CD4-positive, alpha-beta T cell treated with Interferon alpha-2 for 1 hour (primary cell): ENCODE measurements at regions not wholly inside any gene's neighbourhood (a gene's known extent, or its start where the extent isn't known, plus 50 kb on each side); places are given as distances from the start of the nearest gene placed in this dataset.
"Not testable (repeated sequence)": the region's sequence is repeated elsewhere in the genome, so short reads cannot be mapped to it uniquely, and the experiment has no call there.

ENCODE experiments used
- DNase-seq, 2 donors: peaks; one replicate each; pipeline ENCODE4 v3.0.0-alpha.2; 2020 to 2022

- DNase-seq: no peak
Measured at GRCh38 chr6:69466979-69467570, 329.7 kb downstream of the LMBRD1 start.

- DNase-seq: no peak
Measured at GRCh38 chr6:69465866-69466265, 330.9 kb downstream of the LMBRD1 start.

- no peak for DNase-seq
Measured at GRCh38 chr6:69456086-69456485, 340.7 kb downstream of the LMBRD1 start.

GRCh38 chr6:69454619-69455018, 342.2 kb downstream of the LMBRD1 start:
- DNase-seq: not testable (repeated sequence)

- DNase-seq: not testable (repeated sequence)
Measured at GRCh38 chr6:69450493-69450892, 346.3 kb downstream of the LMBRD1 start.

- DNase-seq: no peak
Measured at GRCh38 chr6:69449887-69450286, 346.9 kb downstream of the LMBRD1 start.
